Cardiac muscle cell (in vitro differentiated cells and primary cell): ENCODE measurements at regions not wholly inside any gene's neighbourhood (a gene's known extent, or its start where the extent isn't known, plus 50 kb on each side); places are given as distances from the start of the nearest gene placed in this dataset.
"Not testable (repeated sequence)": the region's sequence is repeated elsewhere in the genome, so short reads cannot be mapped to it uniquely, and the experiment has no call there.

ENCODE experiments used
- DNase-seq, 2 donors: peaks; one replicate each; pipeline versions ENCODE4 v3.0.0 to v3.0.0-alpha.2; 2010 to 2017; ENCODE audit warnings: low read depth in 1 of 2, low spot score in 1 of 2
- H3K27ac ChIP-seq: fragments of 200-600 bp; sonication (generic); 2 replicates; pipeline ENCODE4 v1.5.1; 2016
- H3K27me3 ChIP-seq: fragments of 200-600 bp; sonication (generic); 2 replicates; pipeline ENCODE4 v1.6.0; 2016; ENCODE audit warnings: control low read depth
- H3K36me3 ChIP-seq: fragments of 200-600 bp; sonication (generic); 2 replicates; pipeline ENCODE4 v1.5.1; 2016; ENCODE audit warnings: control low read depth
- H3K4me1 ChIP-seq: fragments of 200-600 bp; sonication (generic); 2 replicates; pipeline ENCODE4 v1.8.1; 2017; ENCODE audit warnings: low read depth, mild to moderate bottlenecking, mixed run types
- H3K4me3 ChIP-seq: fragments of 200-600 bp; sonication (generic); 2 replicates; pipeline ENCODE4 v1.5.1; 2016; ENCODE audit warnings: mild to moderate bottlenecking
- H3K9me3 ChIP-seq: fragments of 200-600 bp; sonication (generic); 2 replicates; pipeline ENCODE4 v1.5.1; 2017; ENCODE audit warnings: low read depth, mild to moderate bottlenecking, control low read depth
- CTCF ChIP-seq: IDR thresholded peaks from 2 replicates; pipeline ENCODE4 v1.5.1; 2012; ENCODE audit warnings: low read depth, mild to moderate bottlenecking, low read length

- H3K4me1 ChIP-seq = no peaks in the 10 kb centered on the region
Observed at GRCh38 chr2:19101968-19102367, 256.5 kb downstream of the OSR1 start.

GRCh38 chr2:19100570-19100969 lies 257.9 kb downstream of the OSR1 start:
- Histone ChIP-seq H3K27me3 (no peaks in the 10 kb centered on the region), H3K4me1 (no peaks in the 10 kb centered on the region), H3K36me3 (no peaks in the 10 kb centered on the region), H3K4me3 (no peak overlapping the region), H3K9me3 (no peaks in the 10 kb centered on the region), H3K27ac (no peak overlapping the region)
- no peak for TF ChIP-seq CTCF
- DNase-seq = no peak

More at GRCh38 chr2:19101968-19102367, 256.5 kb downstream of the OSR1 start:
- H3K27ac ChIP-seq = no peak overlapping the region
- H3K9me3 ChIP-seq = no peaks in the 10 kb centered on the region
- no peak for TF ChIP-seq CTCF
- DNase-seq = no peak
- no peak overlapping the region for H3K4me3 ChIP-seq
- H3K27me3 ChIP-seq = no peaks in the 10 kb centered on the region
- H3K36me3 ChIP-seq = no peaks in the 10 kb centered on the region

- no peak for TF ChIP-seq CTCF
- no peaks in the 10 kb centered on the region for H3K4me1 ChIP-seq
- H3K9me3 ChIP-seq = no peaks in the 10 kb centered on the region
- H3K27me3 ChIP-seq = no peaks in the 10 kb centered on the region
- H3K4me3 ChIP-seq = no peak overlapping the region
- H3K27ac ChIP-seq = no peak overlapping the region
- DNase-seq = no peak
- no peaks in the 10 kb centered on the region for H3K36me3 ChIP-seq
Observed at GRCh38 chr2:19099181-19099580, 259.2 kb downstream of the OSR1 start.

GRCh38 chr2:19098467-19099160 lies 259.8 kb downstream of the OSR1 start:
- Histone ChIP-seq H3K9me3 (no peaks in the 10 kb centered on the region), H3K27me3 (no peaks in the 10 kb centered on the region), H3K4me3 (no peak overlapping the region), H3K4me1 (no peaks in the 10 kb centered on the region), H3K36me3 (no peaks in the 10 kb centered on the region), H3K27ac (no peak overlapping the region)
- TF ChIP-seq CTCF = no peak
- DNase-seq = no peak

- H3K4me3 ChIP-seq, H3K4me1 ChIP-seq, H3K9me3 ChIP-seq, H3K27ac ChIP-seq, H3K36me3 ChIP-seq, H3K27me3 ChIP-seq, DNase-seq: not testable (repeated sequence)
Observed at GRCh38 chr2:19089476-19089875, 268.9 kb downstream of the OSR1 start.

GRCh38 chr2:19086231-19086651 lies 272.2 kb downstream of the OSR1 start:
- no peak overlapping the region for H3K4me3 ChIP-seq
- H3K36me3 ChIP-seq = no peaks in the 10 kb centered on the region
- no peaks in the 10 kb centered on the region for H3K9me3 ChIP-seq
- no peak for DNase-seq
- no peak for TF ChIP-seq CTCF
- no peaks in the 10 kb centered on the region for H3K27me3 ChIP-seq
- H3K4me1 ChIP-seq = no peaks in the 10 kb centered on the region
- H3K27ac ChIP-seq = no peak overlapping the region
